HG03354 (cell line): ENCODE measurements at regions not wholly inside any gene's neighbourhood (a gene's known extent, or its start where the extent isn't known, plus 50 kb on each side); places are given as distances from the start of the nearest gene placed in this dataset.

Source experiments
- ATAC-seq: cut with Tn5 transposase; IDR thresholded peaks from one replicate; pipeline ENCODE4 v1.9.1; 2021; ENCODE audit warnings: mild to moderate bottlenecking; ENCODE audit not compliant: unreplicated experiment, poor library complexity, severe bottlenecking

- no peak for ATAC-seq
These were observed 372.0 kb upstream of the KCNN2 start for GRCh38 chr5:113989913-113990305.

GRCh38 chr5:114001076-114001475 lies 360.8 kb upstream of the KCNN2 start:
- ATAC-seq = no peak

DNA sequence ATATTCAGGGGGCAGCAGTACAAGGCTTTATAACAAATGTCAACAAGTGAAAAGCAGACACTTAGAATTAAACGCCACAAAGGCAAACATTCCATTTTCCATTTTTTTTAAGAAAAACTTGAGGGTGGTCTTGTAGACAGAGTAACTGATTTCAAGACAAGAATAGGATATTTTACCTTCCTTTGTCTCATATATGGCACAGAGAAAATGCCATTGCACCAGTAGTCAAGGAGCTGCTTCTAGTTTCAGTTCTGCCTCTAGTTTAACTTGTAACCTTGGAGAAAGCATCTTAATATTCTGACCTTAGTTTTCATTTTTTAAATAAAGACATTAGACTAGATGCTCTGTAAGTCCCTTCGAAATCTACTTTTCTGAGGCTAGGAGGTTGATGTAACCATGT lies 355.3 kb upstream of the KCNN2 start:
- no peak for ATAC-seq

- no peak for ATAC-seq
These were observed 354.2 kb upstream of the KCNN2 start for GRCh38 chr5:114007678-114008077.

- ATAC-seq = no peak
These were observed 351.5 kb upstream of the KCNN2 start for GRCh38 chr5:114010362-114010761.

DNA sequence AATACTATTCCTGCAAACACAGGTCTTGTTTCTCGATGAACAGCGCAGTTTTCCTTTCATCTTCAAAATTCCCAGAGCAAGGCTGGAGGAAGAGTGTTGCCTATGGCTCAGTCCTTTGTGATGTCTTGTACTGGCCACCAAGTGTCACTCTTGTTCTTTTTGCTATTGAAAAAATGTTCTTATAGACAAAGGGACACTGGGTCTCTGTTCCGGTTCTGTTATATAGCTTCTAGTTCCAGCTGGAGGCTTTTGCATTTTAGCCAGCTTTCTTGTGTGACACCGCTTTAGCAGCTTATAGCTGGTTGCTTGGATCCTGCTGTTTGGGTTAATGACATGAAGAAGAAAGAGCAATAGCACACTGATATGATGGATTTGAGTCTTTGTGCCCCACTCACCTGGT lies 343.7 kb upstream of the KCNN2 start:
- ATAC-seq = no peak

GRCh38 chr5:114038756-114039155 lies 323.1 kb upstream of the KCNN2 start:
- no peak for ATAC-seq

GRCh38 chr5:114050087-114050486 lies 311.8 kb upstream of the KCNN2 start:
- no peak for ATAC-seq

DNA sequence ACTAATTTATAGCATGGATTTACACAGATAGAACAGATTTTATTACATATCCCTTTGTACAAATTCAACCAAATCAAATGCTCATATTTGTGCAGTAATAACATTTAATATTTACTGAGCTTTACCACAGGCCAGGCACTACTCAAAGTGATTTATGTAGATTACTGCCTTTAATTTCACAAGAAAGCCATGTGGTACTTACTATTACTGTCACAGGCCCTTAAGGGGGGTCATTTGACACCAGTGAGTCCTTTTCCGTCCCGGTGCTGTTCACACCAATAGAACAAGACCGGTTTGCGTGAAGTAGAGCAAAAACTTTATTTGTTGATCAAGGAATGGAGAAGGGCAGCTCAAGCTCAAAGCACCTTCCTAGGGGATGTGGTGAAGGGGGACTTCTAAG lies 308.5 kb upstream of the KCNN2 start:
- no peak for ATAC-seq

GRCh38 chr5:114054594-114054993 lies 307.3 kb upstream of the KCNN2 start:
- no peak for ATAC-seq

GRCh38 chr5:114055318-114056184 lies 306.3 kb upstream of the KCNN2 start:
- ATAC-seq = no peak

DNA sequence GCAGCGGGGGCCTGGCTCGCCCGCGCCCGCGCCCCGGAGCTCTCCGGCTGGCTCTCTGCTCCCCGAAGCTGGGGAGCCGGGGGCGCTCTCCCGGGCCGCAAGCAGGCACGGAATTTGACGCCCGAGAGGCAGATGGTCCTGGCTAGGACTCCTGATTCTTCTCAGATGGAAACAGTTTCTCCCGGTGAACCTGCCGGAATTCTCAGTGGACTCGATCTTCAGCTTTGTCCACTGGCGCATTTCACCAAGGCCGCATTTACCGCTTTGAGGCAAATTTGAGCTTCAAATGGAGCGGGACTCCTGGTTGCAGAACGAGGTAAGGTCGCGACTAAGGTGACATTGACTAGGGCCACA lies 305.7 kb upstream of the KCNN2 start:
- no peak for ATAC-seq

DNA sequence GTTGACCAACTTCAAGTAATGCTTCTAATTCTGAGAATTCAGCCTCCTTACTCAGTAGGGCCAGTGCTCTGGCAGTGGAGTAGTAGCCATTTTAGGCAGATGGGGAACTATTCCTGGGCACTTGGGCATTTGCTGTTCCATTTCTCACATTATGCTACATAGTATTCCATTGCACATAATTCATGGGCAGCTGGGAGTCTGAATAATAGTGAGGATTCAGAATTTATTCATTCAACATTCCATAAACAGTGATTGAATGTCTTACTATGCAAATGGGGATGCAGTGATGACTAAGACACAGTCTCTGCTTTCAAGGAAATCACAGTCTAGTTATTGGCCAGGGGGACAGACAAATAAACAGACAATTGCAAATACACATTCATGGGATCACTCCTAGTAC lies 301.0 kb upstream of the KCNN2 start:
- no peak for ATAC-seq

DNA sequence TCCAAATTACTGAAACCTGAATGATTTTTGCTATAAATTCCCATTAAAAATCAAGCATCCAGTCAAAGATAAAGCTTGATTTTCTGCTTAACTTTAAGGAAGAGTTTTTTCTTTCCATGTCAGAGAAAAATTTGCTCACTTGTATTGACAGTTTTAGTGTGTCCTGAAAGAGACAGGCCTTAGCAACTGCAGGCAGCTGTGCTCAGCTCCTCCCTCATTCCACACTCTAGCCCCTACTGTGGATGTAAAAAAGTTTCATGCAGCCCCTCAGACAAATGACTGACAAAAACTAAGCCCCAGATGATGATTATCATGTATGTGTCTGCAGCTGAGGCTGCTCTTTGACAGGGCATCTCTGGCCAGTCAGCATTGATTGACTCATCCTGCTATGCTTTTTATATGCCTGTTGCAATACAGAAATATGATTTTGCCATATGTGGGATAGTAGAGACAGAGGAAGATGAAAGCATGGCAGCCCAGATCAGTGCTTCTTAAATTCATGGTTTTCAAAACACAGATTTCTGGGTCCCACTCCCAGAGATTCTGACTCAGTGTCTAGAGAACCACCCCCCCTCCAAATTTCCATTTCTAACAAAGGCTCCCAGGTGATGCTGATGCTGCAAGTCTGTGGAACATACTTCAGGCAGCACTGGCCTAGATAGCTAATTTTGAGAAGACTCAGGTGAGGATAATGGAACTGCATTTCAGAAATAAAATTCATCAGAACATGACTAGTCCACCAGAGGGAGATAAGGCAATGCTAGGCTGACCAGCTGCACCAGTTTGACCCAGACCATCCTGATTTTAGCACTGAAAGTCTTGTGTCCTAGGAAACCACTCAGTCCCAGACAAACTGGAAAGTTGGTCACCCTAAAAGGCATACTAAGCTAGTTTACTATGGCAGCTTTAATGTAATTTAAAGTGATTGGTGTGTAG lies 298.7 kb upstream of the KCNN2 start:
- ATAC-seq = no peak

DNA sequence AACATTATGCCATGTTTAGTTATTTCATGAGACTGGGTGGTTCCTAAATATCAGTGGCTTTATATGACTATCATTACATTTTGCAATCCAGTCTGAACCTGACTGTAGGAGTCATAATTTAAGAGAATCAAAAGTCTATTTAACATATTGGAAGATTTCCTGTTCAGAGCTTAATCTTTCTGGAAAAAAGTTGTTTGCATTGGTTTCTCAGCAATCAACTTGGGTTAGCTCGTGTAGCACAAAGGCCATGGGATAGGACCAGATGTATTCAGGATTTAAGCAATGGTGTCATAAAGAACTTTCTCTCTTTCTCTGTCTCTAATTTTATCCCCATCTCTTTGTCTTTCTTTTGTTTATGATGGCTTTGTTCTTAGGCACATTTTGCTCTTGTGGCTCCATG lies 296.0 kb upstream of the KCNN2 start:
- no peak for ATAC-seq

DNA sequence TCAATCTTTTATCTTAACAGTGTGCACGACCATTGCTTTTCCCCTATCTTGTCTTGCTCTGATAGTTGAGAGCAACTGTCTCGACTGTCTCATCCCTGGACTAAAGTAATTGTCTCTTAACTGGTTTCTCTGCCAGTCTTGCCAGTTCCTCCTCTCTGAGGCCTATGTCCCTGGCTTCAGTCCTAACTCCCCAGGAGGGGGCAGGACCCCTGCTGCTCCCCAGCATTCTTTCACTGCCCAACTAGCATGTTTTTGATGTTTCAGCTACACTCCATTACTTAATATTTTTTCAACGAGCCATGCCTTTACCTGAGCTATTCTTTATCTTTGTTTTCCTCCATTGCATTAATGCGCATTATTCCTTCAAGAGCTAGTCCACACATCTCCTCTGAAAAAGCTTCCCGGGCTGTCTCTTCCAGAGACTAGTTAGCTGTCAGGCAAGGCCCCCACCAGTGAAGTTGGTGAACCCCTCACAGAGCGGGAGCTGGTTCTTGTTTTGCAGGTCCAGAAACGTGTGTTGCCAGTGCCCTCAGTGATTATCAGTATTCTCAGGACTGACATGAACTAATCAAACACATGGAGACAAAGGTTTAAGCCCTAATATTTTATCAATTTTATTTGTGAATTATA lies 291.7 kb upstream of the KCNN2 start:
- ATAC-seq = no peak

DNA sequence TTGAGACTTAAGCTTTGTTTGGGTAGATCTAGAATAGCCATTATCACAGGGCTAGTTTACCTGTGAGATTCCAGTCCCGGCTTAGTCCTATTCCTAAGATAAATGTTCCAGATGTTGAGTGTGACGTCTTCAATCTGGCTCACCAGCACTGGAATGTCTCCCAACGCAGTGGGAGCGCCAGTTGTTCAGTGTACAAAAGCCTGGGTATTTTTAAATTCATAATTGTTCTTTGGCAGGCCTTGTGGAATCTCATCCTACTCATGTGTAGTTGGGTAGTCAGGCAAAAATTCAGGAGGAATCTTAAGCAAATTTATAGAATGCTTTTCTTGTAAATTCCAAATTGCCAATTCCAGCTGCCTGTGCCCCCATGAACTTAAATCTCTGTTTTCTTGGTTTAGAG lies 272.6 kb upstream of the KCNN2 start:
- no peak for ATAC-seq

GRCh38 chr5:114097570-114097969 lies 264.3 kb upstream of the KCNN2 start:
- no peak for ATAC-seq

DNA sequence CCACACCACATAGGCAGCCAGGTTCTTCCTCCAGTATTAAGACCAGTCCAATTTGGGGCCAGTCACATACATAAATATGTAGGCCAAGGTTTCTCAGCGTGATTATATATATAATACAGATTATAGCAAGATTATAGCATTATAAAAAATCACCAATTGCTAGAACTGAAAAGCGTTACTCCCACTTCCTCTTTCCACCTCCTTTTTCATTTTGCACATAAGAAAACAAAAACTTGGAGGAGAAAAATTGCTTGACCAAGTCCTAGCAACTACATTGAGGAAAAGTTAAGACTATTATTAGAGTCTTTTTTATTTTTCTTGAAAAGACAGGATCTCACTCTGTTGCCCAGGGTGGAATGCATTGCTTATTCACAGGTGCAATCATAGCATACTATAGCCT lies 262.7 kb upstream of the KCNN2 start:
- no peak for ATAC-seq

DNA sequence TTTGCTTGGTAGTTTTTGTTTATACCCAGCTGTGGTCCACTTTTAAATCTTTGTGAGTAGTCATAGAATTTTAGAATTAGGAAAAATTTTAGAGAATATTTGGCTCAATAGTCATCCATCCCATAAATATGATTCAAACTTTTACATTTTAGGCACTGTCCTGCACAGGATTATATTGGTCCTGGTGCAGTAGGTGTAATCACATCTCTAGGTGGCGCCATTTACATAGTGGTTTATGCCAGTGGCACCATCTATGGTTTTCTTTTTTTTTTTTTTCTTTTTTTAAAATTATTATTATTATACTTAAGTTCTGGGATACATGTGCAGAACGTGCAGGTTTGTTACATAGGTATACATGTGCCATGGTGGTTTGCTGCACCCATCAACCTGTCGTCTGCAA lies 260.7 kb upstream of the KCNN2 start:
- ATAC-seq = peak; percentile 82

- no peak for ATAC-seq
These were observed 248.3 kb upstream of the KCNN2 start for GRCh38 chr5:114113604-114114003.
